Renal cortical epithelial cell (primary cell): ENCODE measurements at regions not wholly inside any gene's neighbourhood (a gene's known extent, or its start where the extent isn't known, plus 50 kb on each side); places are given as distances from the start of the nearest gene placed in this dataset.
A peak's percentile ranks its signal among the peaks of the same experiment; 100 is the strongest.

Experiments
- DNase-seq: peaks from one replicate; pipeline ENCODE4 v3.0.0-alpha.2; 2011; ENCODE audit warnings: low read depth

- no peak for DNase-seq
Observed at GRCh38 chr6:167049275-167049674, 50.1 kb downstream of the CEP43 start.

GRCh38 chr6:167050903-167051302 is 51.7 kb downstream of the CEP43 start:
- no peak for DNase-seq

GRCh38 chr6:167053895-167054530 is 54.8 kb downstream of the CEP43 start:
- no peak for DNase-seq

GRCh38 chr6:167054987-167055386 is 55.8 kb downstream of the CEP43 start:
- DNase-seq, result no peak

- peak; percentile 83 for DNase-seq
Observed at GRCh38 chr6:167056370-167056769, 57.2 kb downstream of the CEP43 start.

- no peak for DNase-seq
Observed at GRCh38 chr6:167058261-167058660, 59.1 kb downstream of the CEP43 start.
